Smooth muscle cell (in vitro differentiated cells): ENCODE measurements at regions not wholly inside any gene's neighbourhood (a gene's known extent, or its start where the extent isn't known, plus 50 kb on each side); places are given as distances from the start of the nearest gene placed in this dataset.
A peak's percentile ranks its signal among the peaks of the same experiment; 100 is the strongest.
"Not testable (repeated sequence)": the region's sequence is repeated elsewhere in the genome, so short reads cannot be mapped to it uniquely, and the experiment has no call there.

Source experiments
- DNase-seq: peaks from one replicate; lab custom pipeline; 2025; ENCODE audit not compliant: unreplicated experiment; lab: John Stamatoyannopoulos, UW
- H2AFZ ChIP-seq: fragments of 200-600 bp; sonication (generic); 2 replicates; pipeline ENCODE4 v1.6.0; 2016; ENCODE audit warnings: antibody characterized with exemption, low read depth, mild to moderate bottlenecking
- H3F3A ChIP-seq: fragments of 200-600 bp; sonication (generic); 2 replicates; pipeline ENCODE4 v1.6.0; 2017; ENCODE audit warnings: antibody characterized with exemption, low read depth
- H3K27ac ChIP-seq: fragments of 200-600 bp; sonication (generic); 2 replicates; pipeline ENCODE4 v1.5.1; 2016; ENCODE audit warnings: low read depth, mild to moderate bottlenecking
- H3K27me3 ChIP-seq: fragments of 200-600 bp; sonication (generic); 2 replicates; pipeline ENCODE4 v1.6.1; 2016; ENCODE audit warnings: low read depth, mild to moderate bottlenecking
- H3K36me3 ChIP-seq: fragments of 200-600 bp; sonication (generic); 2 replicates; pipeline ENCODE4 v1.5.1; 2016; ENCODE audit warnings: low read depth
- H3K4me1 ChIP-seq: fragments of 200-600 bp; sonication (generic); 2 replicates; pipeline ENCODE4 v1.5.1; 2016; ENCODE audit warnings: low read depth
- H3K4me2 ChIP-seq: fragments of 200-600 bp; sonication (generic); 2 replicates; pipeline ENCODE4 v1.6.0; 2016; ENCODE audit warnings: mild to moderate bottlenecking
- H3K4me3 ChIP-seq: fragments of 200-600 bp; sonication (generic); 2 replicates; pipeline ENCODE4 v1.5.1; 2016; ENCODE audit warnings: mild to moderate bottlenecking
- H3K79me2 ChIP-seq: fragments of 200-600 bp; sonication (generic); 2 replicates; pipeline ENCODE4 v1.6.0; 2016; ENCODE audit warnings: low read depth, mild to moderate bottlenecking
- H3K9ac ChIP-seq: fragments of 200-600 bp; sonication (generic); 2 replicates; pipeline ENCODE4 v1.6.0; 2016; ENCODE audit warnings: low read depth
- H3K9me3 ChIP-seq: fragments of 200-600 bp; sonication (generic); replicated peaks from 2 replicates; pipeline ENCODE4 v1.5.1; 2016; ENCODE audit warnings: low read depth
- H4K20me1 ChIP-seq: fragments of 200-600 bp; sonication (generic); 2 replicates; pipeline ENCODE4 v1.6.0; 2016; ENCODE audit warnings: low read depth
- WGBS: methylation state at CpG from one replicate; pipeline ENCODE4 v1.1.7; 2016; ENCODE audit warnings: low lambda C conversion rate; 5-methylcytosine and 5-hydroxymethylcytosine counted together
- TF ChIP-seq, protein P1 (sequence below): fragments of 200-600 bp; sonication (generic); IDR thresholded peaks from 2 replicates; pipeline ENCODE4 v1.5.1; 2017; ENCODE audit warnings: borderline replicate concordance, mild to moderate bottlenecking, antibody characterized with exemption; ENCODE audit not compliant: insufficient read depth, poor library complexity, severe bottlenecking

DNA sequence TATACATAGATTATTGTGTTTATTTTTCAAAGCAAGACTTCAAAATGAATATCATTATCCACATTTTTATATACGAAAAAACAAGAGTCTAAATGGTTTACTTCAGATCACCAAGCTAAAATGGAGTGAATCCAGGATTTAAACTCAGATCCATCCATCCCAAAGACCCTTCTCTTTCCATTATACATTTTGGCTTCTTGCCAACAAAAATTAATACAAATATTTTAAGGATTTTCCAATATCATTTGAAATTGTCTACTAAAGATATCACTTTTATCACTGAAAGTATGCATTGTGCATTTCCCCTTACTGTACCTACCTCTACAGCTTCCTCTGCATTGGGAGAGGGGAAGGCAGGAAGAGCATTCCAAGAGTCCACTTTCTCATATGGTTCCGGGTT is 541.2 kb downstream of the RPS29 start:
- Histone ChIP-seq H4K20me1 (no peaks in the 10 kb centered on the region), H3K4me3 (no peak overlapping the region), H3K79me2 (no peaks in the 10 kb centered on the region), H3K4me2 (no peak overlapping the region), H2AFZ (no peak overlapping the region), H3K36me3 (no peaks in the 10 kb centered on the region), H3K9me3 (no peaks in the 10 kb centered on the region), H3K27me3 (no peaks in the 10 kb centered on the region), H3K9ac (no peak overlapping the region), H3K4me1 (no peaks in the 10 kb centered on the region), H3F3A (no peaks in the 10 kb centered on the region), H3K27ac (no peak overlapping the region)
- no peak for DNase-seq
- 94% methylated on average over 2 of the region's 2 CpGs for WGBS
- TF ChIP-seq, protein P1, sequence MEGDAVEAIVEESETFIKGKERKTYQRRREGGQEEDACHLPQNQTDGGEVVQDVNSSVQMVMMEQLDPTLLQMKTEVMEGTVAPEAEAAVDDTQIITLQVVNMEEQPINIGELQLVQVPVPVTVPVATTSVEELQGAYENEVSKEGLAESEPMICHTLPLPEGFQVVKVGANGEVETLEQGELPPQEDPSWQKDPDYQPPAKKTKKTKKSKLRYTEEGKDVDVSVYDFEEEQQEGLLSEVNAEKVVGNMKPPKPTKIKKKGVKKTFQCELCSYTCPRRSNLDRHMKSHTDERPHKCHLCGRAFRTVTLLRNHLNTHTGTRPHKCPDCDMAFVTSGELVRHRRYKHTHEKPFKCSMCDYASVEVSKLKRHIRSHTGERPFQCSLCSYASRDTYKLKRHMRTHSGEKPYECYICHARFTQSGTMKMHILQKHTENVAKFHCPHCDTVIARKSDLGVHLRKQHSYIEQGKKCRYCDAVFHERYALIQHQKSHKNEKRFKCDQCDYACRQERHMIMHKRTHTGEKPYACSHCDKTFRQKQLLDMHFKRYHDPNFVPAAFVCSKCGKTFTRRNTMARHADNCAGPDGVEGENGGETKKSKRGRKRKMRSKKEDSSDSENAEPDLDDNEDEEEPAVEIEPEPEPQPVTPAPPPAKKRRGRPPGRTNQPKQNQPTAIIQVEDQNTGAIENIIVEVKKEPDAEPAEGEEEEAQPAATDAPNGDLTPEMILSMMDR = no peak

DNA sequence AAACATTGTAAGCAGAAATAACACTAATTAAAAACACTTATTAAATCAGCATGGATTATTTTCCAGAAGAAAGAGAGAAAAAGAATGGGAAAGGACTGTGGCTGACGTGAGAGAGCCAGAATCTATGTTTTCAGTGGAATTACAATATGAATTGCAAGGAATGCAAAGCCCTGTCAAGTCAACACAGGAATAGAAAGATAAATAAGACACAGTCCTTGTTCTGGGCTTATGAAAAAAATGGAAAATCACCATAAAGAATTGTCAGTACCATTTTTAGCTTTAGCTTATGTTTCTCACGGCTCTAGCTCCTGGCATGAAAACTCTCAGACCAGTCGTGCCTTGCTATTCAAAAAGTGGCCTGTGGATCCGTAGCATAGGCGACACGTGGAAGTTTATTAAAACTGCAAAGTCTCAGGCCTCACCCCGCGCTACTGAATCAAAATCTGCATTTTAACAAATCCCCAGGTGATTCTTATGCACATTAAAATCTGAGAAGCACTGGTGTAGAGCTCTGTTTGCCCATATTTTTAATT is 549.1 kb downstream of the RPS29 start:
- H3K4me2 ChIP-seq = no peak overlapping the region
- 80% methylated on average over 8 of the region's 8 CpGs for WGBS
- no peaks in the 10 kb centered on the region for H3K4me1 ChIP-seq
- no peaks in the 10 kb centered on the region for H3K27me3 ChIP-seq
- H3K9me3 ChIP-seq = no peaks in the 10 kb centered on the region
- TF ChIP-seq, protein P1 = no peak
- no peak for DNase-seq
- H3K79me2 ChIP-seq = no peaks in the 10 kb centered on the region
- peak overlapping the region; percentile 48 for H2AFZ ChIP-seq
- H3K9ac ChIP-seq = no peak overlapping the region
- no peaks in the 10 kb centered on the region for H3K36me3 ChIP-seq
- no peak overlapping the region for H3K27ac ChIP-seq
- no peaks in the 10 kb centered on the region for H3F3A ChIP-seq
- H3K4me3 ChIP-seq = no peak overlapping the region
- H4K20me1 ChIP-seq = no peaks in the 10 kb centered on the region

DNA sequence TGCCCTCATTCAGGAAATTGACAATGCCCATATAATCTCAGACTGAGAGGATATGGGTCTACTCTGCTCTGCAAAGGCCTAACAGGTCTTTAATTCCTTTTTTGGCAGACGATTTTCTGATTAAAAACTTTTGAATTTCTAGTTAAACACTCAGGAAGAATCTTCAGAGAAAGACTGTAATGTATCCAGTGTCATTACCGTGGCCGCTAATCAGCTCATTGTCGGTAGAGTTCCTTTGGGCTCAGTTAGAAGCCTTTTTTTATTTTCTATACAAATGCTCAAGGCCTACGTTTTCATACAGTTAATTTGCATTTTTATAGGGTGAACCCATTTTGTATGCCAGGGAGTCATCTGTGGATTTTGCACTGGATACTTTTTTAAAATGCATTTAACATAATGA is 549.9 kb downstream of the RPS29 start:
- Histone ChIP-seq H4K20me1 (no peaks in the 10 kb centered on the region), H3F3A (no peaks in the 10 kb centered on the region), H3K36me3 (no peaks in the 10 kb centered on the region), H3K4me2 (no peak overlapping the region), H3K9me3 (no peaks in the 10 kb centered on the region), H3K27ac (no peak overlapping the region), H3K9ac (no peak overlapping the region), H3K4me3 (no peak overlapping the region), H3K79me2 (no peaks in the 10 kb centered on the region), H2AFZ (no peak overlapping the region), H3K4me1 (no peaks in the 10 kb centered on the region), H3K27me3 (no peaks in the 10 kb centered on the region)
- DNase-seq = no peak
- WGBS = 86% methylated on average over 5 of the region's 5 CpGs
- TF ChIP-seq, protein P1 = no peak

DNA sequence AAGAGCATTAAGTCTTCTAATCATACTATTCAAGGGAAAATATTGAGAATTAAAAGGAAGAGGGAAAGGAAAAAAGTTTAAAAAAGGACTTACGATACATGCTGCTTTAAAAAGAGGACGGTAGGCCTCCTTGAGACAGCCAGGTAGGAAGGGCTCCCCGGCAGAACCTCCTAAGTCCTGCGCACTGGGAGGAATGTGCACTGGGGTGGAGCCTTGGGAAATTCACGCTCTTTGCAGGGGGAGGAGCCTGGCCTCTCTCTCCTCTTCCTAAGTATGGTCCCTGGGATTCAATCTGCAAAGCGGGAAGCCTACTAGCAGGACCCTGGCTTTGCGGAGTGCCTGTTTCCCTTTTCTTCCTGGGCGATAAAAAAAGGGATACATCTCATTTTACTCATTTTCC is 553.0 kb downstream of the RPS29 start:
- no peaks in the 10 kb centered on the region for H3K27me3 ChIP-seq
- peak overlapping the region; percentile 57 for H2AFZ ChIP-seq
- no peaks in the 10 kb centered on the region for H3F3A ChIP-seq
- no peak overlapping the region for H3K4me3 ChIP-seq
- H3K79me2 ChIP-seq = no peaks in the 10 kb centered on the region
- WGBS = 89% methylated on average over 8 of the region's 8 CpGs
- H4K20me1 ChIP-seq = no peaks in the 10 kb centered on the region
- no peaks in the 10 kb centered on the region for H3K36me3 ChIP-seq
- no peak for DNase-seq
- no peak overlapping the region for H3K27ac ChIP-seq
- no peak overlapping the region for H3K9ac ChIP-seq
- H3K9me3 ChIP-seq = no peaks in the 10 kb centered on the region
- H3K4me1 ChIP-seq = no peaks in the 10 kb centered on the region
- H3K4me2 ChIP-seq = no peak overlapping the region
- TF ChIP-seq, protein P1 = no peak

DNA sequence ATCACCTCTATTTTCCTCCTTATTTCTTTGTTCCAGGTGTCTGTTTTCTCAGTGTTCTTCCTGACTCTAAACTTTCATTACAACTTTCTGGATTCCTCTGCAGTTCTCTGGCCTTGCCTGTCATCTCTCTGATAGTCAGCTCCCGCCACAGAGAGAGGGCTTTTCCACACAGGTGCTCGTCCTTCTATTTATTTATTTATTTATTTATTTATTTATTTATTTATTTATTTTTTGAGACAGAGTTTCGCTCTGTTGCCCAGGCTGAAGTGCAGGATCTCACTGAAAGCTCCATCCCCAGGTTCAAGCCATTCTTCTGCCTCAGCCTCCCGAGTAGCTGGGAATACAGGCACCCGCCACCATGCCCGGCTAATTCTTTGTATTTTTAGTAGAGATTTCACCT is 554.5 kb downstream of the RPS29 start:
- not testable (repeated sequence) for H3F3A ChIP-seq, H4K20me1 ChIP-seq, H3K27me3 ChIP-seq, H3K4me1 ChIP-seq, DNase-seq, H3K4me3 ChIP-seq, H3K4me2 ChIP-seq, H3K27ac ChIP-seq, H3K36me3 ChIP-seq, H3K9ac ChIP-seq, H3K9me3 ChIP-seq, H3K79me2 ChIP-seq, H2AFZ ChIP-seq
- 85% methylated on average over 6 of the region's 6 CpGs for WGBS
